Suprapubic skin (tissue), 3 donors: ENCODE measurements at regions not wholly inside any gene's neighbourhood (a gene's known extent, or its start where the extent isn't known, plus 50 kb on each side); places are given as distances from the start of the nearest gene placed in this dataset.

ENCODE experiments used
- CTCF ChIP-seq, 2 donors: fragments of 200-600 bp in 1 of 2; fragments of 450-650 bp in 1 of 2; sonication (generic) in 1 of 2; IDR thresholded peaks; one replicate each; pipeline ENCODE4 v1.5.1; 2016 to 2019; ENCODE audit warnings: antibody characterized with exemption in 2 of 2, mild to moderate bottlenecking in 1 of 2, moderate library complexity in 1 of 2
- POLR2A ChIP-seq, 2 donors: fragments of 450-650 bp; IDR thresholded peaks; one replicate each; pipeline ENCODE4 v1.6.1; 2017; ENCODE audit warnings: antibody characterized with exemption in 2 of 2, mild to moderate bottlenecking in 2 of 2, moderate library complexity in 2 of 2

- TF ChIP-seq POLR2A (IDR thresholded peaks at IDR 0.05) (no peak), CTCF (IDR thresholded peaks at IDR 0.05) (no peak)
Measured at GRCh38 chr12:67760586-67761275, 112.2 kb downstream of the DYRK2 start.
